ENCODE measurements at regions not wholly inside any gene's neighbourhood (a gene's known extent, or its start where the extent isn't known, plus 50 kb on each side); places are given as distances from the start of the nearest gene placed in this dataset.
A peak's percentile ranks its signal among the peaks of the same experiment; 100 is the strongest.
"Not testable (repeated sequence)": the region's sequence is repeated elsewhere in the genome, so short reads cannot be mapped to it uniquely, and the experiment has no call there.

DNA sequence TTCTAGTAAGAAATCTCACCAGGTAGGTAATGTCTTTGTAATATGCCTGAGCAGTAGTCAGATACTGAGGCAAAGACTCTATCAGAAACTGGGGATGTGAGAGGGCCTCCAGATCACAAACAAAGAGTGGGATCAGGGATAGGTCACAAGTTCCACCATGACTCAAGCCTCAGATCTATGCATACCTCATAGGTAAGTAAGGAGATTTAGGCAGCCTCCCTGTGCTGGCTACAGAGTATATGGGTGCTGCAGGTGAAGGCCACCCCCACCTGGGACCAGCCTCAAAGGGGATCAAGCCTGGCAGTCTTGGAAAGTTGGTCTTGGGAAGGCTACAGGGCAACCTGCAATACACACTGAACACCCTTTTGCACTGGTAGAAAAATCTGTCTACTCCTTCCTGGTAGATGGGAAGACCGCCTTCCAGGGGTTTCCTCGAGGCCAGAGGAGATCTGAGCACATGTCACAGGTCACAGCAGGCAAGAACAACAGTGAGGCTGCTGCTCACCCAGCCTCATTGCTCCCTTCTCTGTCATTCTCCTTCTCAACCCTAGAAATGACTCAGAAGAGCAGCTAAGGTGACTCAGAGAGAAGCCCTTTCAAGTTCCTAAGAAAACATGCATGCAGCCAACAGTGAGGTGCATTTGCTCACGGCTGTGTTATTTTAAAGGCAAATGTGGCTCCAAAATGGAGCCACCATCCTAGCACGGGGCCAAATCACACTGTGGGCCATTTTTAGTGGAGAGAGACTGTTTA lies 143.4 kb upstream of the CDKN3 start:
- DNase-seq (ENCODE audit: low spot score) = peak; percentile 44

DNA sequence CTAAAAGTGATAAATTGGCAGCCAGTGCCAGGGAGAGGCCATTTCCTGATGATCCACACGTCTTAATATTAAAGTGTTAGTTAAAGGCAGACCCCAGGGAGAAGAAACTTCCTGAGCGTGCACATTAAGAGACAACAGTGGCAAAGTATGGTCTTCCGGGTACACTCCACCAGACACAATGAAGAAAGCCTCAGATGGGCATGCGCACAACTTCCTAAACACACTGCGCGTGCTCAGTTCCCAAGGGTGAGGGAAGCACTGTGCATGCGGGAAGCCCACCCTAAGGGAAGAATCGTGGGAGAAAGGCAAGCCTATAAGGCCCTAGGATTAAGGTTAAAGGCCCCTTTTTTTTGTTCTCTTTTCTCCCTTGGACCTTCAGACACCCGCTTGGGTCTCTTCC lies 140.7 kb upstream of the CDKN3 start:
- DNase-seq (ENCODE audit: low spot score) = no peak

DNA sequence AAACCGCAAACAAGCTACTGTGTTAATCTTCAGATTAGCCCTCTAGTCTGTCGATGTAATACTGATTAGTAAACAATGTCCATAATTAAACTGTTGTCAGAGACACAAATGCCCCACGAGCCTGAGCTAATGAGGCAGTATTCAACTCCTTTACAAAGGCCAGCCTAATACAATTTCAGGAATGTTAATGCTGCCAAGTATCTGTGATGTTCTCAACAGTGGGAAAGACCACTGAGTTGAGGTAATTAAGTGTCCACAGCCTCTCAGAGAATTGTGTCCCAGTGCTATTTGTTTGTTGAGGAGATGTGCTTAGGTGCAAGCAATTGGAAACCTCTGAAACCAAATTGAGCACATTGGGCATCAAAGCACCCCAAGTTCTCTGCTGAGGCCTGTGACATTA lies 139.4 kb upstream of the CDKN3 start:
- no peak for DNase-seq (ENCODE audit: low spot score)

DNA sequence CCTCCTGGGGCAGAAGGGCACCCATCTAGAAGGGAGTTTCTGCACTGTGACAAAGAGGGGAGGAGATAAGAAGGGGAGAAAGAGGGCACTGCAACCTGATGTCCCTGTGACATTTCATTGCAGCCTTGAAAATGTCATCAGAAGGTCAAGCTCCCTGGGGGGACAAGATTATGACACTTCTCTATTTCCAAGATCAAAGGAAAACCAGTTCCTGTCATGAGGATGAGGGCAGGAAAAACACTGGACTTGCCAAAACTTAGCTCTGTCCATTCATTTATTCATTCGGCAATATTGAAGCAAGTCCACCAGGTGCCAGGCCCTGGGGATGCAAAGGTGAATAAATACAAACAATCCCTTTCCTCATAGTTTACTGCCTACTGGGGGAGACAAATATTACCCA lies 138.4 kb upstream of the CDKN3 start:
- DNase-seq (ENCODE audit: low spot score) = no peak

DNA sequence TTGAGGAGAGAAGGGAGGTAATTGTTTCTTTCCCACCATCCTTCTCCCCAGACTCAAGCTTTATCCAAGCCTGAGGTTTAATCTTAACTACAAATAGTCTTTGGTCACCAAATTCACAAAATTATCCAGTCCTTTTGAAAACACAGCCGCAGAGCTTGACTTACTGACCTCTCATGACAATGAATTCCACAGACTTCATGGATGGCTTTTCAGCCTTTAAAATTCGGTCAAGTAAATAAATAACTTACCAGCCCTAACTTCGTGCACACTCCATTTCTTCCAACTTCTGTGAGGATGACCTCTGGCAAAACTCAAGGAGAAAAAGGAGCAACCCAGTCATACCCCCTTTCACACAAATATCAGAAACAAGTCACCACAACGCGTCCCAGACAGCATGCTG lies 137.0 kb upstream of the CDKN3 start:
- DNase-seq (ENCODE audit: low spot score) = no peak

DNA sequence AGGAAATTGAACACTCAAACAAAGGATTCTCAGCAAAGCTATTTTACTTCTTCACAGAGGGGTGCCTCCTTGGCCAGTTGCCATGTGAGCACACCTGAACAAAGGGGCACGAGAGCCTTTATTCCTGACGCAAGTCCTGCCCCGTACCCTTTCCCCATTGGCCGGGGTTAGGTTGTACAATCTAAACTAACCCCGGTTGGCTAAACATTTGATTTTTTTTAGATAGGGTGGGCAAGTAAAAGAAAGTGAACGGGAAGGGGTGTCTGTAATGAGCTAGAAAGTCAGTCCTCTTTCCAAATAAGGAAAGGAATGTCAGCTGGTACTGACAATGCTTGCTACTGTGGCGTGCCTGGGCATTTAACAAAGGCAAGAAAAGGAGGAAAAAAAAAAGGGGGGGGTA lies 135.5 kb upstream of the CDKN3 start:
- no peak for DNase-seq (ENCODE audit: low spot score)

DNA sequence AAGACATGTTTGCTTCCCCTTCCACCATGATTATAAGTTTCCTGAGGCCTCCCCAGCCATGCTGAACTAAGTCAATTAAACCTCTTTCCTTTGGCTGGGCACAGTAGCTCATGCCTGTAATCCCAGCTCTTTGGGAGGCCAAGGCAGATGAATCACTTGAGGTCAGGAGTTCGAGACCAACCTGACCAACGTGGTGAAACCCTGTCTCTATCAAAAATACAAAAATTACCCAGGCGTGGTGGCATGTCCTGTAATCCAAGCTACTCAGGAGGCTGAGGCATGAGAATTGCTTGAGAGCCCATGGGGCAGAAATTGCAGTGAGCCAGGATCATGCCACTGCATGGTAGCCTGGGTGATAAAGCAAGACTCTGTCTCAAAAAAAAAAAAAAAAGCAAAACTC lies 130.2 kb upstream of the CDKN3 start:
- DNase-seq (ENCODE audit: low spot score) = not testable (repeated sequence)

DNA sequence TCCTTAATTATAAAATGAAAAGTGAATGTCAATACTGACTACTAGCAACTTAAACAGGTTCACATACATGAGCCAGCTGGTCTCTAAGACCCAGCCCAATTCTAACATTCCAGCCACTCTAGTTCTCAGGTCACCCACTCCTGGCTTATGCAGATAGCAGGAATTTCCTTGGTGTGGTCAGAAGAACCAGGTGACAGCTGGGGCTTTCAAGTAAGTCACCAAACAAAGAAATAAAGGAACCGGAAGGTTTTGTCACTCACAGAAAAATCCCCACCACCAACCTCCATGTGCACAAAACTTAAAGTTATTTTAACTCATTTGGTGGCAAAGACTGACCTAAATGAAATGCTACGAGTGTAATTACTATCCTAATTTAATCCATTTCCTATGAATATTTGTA lies 129.6 kb upstream of the CDKN3 start:
- DNase-seq (ENCODE audit: low spot score) = no peak

DNA sequence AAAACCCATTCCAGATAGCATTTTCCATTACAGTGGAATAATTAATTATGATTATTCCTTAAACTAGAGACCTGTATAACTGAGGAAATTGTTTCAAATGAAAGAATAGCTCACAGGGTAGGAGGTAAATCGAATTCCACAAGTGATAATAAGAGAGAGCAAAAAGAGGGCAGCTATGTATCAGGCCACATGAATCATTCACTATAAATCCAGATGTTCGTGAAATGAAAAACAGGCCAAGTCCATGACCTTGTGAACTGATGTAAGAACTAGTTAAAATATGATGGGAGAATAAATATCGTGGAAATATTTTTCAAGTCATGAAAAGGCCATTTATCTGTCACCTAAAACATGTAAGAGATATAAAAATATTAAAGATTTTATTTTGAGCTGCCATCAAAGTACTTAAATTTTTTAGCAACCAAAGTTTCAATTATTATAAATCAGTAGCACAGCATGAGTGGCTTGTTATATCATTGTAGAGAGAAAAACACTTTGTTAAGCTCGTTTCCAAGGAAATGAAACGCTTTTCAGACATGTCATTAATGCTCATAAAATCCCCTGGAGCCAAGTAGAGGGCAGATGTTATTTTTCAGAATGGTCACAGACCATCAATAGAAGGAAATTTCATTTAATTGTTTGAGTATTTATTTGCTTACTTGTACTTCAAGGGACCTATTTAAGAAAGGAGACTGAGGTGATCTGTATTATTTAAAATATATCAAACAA lies 120.6 kb upstream of the CDKN3 start:
- DNase-seq (ENCODE audit: low spot score) = no peak

DNA sequence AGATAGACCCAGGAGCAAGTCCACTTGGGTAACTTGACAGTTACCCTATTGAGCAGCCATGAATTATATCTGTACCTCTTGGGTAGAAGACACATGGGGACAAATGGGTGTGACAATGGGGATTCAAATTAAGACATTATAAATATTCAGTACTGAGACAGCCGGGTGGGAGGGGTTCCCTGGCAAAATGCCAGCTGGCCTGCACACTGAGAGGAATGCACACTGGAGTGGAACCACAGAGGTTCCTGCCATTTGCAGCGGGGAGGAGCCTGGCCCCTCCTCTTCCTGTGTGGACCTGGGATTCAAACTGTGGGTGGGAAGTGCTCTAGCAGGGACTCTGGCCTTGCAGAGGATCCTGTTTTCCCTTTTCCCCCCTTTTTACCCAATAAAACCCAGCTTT lies 118.7 kb upstream of the CDKN3 start:
- no peak for DNase-seq (ENCODE audit: low spot score)

DNA sequence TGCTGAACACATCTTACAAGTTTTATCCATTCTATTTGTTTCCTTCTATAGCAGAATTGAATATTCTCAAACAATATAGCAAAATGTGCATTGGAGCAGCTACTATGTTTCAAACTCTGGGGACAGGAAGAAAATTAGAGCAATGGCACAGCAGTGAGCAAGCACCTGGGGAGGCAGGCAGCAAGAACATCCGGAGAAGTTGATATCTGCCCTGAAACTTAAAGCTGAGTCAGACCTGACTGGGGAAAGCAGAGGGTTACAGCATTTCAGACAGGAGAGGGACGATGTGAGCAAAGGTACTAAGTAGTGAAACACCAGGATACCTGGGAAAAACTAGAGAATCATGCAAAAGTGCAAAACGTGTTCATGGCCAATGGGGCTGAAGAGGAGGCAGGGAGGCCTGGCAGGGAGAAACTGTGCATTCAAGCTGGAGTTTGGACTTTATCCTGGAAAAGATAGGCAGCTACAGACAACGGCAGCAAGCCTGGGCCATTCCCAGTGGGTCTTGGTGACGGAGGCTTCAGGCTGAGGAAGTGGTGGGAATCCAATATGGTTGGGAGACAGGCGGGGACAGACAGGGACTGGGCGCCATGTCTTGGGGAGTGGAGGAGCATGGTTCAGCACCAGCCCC lies 118.0 kb upstream of the CDKN3 start:
- no peak for DNase-seq (ENCODE audit: low spot score)

DNA sequence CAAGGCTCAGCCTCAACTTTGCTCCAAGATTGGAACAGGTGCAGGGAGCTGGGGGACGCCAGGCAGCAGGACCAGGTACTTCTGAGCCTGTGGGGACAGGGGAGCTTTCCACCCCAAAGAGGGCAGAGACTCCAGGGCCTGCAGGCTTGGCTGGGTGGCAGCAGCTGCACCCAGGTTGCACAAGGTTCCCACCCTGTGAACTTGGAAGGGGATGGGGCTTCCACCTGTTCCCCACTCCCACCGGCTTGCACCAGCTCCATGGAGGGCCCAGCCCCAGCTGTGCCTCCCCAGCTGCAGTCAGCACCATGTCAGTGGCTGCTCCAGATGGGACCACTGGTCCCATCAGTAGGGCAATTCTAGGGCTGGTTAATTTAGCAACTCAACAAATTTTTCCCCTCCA lies 114.0 kb upstream of the CDKN3 start:
- DNase-seq (ENCODE audit: low spot score) = no peak

DNA sequence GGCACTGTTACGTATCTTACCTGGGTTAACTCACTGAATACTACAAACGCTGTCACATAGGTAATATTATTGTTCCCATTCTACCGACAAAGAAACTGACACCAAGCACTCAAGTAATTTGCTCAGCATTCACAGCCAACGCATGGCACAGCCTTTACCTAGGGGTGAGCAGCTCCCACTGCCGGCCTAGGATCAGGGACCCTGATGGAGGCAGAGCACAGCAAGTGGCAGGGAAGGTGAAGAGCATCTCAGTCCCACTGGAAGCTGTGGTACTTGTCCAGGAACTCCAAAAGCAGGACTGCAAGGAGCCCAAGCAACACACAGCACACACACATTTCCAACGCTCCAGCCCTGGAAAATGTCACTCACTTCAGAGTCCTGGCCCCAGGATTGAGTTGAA lies 111.8 kb upstream of the CDKN3 start:
- DNase-seq (ENCODE audit: low spot score) = no peak

DNA sequence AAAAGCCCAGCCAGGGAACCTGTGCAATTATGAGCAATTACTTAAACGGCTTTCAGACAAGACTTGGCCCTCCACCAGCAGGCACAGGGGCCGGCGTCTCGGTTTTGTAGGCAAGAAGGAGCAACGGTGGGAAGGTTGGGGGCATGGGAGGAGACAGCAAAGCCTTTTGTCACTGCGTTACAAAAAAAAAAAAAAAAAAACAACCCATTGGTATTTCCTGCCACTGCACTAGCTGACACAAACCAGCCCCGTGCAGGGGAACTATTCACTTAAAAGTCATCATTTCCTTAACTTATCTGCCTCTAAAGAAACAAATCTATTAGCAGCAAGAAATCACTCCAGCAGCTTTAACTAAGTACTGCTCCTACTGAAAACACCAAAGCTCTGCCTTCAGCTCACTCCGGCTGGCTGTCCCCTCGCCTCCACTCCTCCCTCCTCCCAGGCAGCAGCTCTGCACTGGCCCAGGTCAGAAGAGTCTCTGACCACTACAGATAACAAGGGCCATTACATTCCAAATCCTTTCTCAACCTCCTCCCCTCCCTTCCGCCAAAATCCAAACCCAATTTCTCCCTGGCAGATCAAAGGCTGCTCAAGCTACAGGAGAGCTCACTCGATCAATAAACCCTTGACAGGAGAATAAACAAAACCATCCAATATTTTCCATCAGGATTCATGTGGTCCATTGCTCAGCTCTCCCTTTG lies 105.2 kb upstream of the CDKN3 start:
- no peak for DNase-seq (ENCODE audit: low spot score)

DNA sequence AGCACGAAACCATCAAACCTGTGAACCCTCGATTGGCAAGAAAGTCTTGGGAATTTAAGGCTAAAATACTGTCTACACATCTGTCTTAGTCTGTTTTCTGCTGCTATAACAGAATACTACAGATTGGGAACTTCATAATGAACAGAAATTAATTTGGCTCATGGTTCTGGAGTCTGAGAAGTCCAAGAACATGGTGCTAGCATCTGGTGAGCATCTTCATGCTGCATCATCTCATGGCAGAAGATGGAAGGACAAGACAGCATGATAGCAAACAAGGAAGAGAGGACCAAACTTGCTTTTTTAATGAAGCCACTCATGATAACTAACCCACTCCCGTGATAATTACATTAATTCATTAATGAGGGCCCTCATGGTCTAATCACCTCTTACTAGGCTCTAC lies 102.0 kb upstream of the CDKN3 start:
- DNase-seq (ENCODE audit: low spot score) = no peak

DNA sequence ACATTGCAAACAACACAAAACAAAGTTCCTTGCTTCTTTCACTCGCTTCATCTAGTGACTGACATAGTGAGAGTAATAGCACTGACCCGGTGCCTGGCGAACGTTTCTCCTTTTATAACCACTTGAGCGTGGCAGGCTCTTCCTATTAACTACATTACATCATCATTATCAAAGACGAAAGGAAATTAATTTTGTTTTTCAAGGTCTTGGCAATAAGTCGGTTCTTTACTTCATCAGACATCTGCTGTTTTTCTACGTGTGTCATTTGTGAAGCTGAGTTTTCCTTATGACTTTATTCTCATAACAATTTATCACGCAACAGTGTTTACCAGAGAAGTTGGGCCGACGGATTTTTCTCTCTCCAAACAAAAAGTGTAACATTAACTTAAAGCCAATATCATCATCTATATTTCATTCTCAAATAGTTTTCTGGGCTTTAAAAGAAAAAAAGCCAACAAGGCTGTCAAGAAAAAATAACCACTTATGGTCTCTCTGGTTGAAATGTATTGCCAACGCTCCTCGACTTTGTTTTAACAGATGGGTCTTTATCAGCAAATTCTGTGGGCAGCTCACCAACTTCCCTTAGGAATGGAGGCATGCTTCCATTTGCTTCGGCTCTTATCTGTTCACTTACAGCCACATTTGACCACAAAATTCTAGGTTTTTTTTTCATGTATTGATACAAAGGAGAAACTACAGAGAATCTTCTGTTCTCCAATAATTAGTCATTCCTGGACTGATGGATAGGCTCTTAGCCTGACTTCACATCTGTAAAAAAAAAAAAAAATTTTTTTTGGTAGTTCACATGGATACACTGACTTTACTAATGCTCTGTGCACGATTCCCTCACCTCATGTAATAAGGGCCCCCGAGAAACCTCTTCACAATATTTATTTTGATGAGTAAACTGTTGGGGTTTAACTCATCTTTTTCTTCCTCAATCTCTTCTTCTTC lies 97.1 kb upstream of the CDKN3 start:
- DNase-seq (ENCODE audit: low spot score) = no peak

DNA sequence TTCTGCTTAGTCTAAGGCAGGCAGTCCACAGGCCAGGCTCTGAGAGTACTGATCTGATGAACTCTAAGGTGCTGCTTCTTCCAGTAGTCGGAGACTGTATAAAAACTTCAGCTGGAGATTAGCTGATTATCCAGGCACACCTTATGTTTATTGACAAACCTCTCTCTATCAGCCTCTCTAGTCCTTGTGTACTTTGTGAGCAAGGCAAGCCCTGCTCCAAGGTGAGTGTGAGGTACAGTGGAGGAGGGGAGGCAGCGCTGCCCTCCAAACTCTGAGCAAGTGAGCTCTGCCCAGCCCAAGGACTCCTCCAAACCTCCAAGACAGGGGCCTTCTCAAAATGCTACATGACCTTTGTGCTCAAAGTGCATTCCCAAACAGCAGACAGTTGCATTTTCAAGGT lies 95.9 kb upstream of the CDKN3 start:
- no peak for DNase-seq (ENCODE audit: low spot score)

DNA sequence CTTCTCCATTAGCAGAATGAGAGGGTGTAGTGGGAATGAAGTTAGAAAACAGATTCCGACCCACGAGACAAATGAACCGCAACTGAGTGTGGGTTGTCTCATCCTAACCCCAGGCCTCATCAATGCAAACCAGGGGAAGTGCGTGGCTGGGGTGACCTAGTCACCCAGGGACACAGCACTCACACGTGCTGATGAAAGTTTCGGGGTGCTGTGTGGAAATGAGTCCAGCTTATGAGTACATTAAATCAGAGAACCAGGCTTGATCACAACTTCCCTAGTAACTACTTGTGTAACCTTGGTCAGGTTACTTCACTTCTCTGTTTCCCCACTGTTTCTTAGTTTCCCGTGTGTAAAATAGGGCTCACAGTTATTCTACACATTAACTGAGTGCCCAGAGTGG lies 95.4 kb upstream of the CDKN3 start:
- DNase-seq (ENCODE audit: low spot score) = no peak

DNA sequence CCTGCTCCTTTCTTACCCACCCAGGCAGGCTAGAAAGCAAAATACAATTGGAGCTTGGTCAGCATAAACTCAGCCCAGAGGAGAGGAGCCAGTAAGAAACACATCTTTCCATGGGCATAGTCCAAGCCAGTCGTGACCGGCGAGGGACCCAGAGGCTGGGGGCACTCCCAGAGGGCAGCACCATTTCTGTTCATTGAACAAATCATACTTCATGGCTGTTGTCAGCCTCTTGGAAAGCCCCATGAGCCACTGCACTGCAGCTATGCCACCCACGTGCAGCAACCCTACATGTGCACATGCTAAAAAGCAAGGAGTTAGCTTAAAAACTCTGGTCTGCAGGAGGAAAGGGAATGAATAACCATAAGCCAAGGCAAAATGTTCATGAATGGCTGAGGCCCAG lies 90.0 kb upstream of the CDKN3 start:
- DNase-seq (ENCODE audit: low spot score) = no peak

DNA sequence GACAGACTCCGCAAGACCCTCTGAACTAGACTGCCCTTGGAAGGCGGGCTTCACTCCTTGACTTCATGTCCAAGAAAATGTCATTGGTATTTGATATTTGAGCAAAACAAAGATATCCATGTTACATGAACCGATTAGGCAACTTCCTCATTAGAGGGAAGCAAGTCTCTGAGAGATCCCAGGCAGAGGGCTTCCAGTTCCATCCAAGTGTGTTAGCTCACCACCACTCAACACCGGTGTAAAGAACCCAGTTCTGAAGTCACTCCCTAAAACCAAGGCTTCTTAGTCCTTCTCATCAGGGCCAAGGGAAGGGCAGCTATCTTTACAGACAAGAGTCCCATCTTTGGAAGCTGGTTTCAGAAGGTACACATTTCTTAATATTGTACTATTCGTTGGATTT lies 87.2 kb upstream of the CDKN3 start:
- DNase-seq (ENCODE audit: low spot score) = no peak

DNA sequence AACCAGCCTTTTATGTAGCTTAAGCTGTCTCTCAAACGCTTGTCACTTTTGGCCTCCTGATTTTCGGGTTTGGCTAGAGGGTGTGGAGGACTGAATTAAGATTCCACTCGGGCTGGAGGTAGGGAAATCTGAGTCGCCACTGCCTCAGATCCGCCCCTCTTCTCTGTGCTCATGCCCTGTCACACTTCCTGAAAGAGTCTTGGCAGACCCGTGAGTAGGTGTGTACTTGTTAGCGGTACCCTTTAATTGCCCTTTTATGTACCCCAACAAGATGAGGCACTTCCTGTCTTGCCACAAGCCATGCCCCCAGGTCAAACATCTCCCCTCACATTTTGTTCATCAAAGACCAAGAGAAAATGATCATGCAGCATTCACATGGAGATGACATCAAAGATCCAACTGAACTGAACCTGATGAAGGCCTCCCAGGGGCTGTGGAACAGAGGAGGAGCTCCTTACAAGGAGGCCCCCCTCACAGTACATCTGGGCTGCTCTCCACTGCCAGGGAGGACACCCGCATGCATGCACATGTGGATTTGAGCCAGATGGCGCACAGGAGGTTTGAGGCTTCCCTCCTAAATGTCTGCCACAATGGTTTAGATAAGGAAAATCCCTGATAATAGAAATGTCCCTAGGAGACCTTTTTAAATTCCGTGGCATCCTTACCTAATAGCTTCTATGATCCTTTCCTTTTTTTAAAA lies 86.5 kb upstream of the CDKN3 start:
- no peak for DNase-seq (ENCODE audit: low spot score)
